ENCODE measurements at regions not wholly inside any gene's neighbourhood (a gene's known extent, or its start where the extent isn't known, plus 50 kb on each side); places are given as distances from the start of the nearest gene placed in this dataset.
"Not testable (repeated sequence)": the region's sequence is repeated elsewhere in the genome, so short reads cannot be mapped to it uniquely, and the experiment has no call there.

- no peaks in the 10 kb centered on the region for H3K36me3 Mint-ChIP-seq (ENCODE audit: low read depth)
- no peaks in the 10 kb centered on the region for H3K9me3 Mint-ChIP-seq (ENCODE audit: insufficient read depth)
- CTCF ChIA-PET, result no interaction called here
- DNase-seq, result no peak
- no peak overlapping the region for H3K27ac Mint-ChIP-seq
- H3K4me1 Mint-ChIP-seq (ENCODE audit: low read depth), result no peaks in the 10 kb centered on the region
- no peak for ATAC-seq
- POLR2A ChIA-PET, result no interaction called here
- H3K27me3 Mint-ChIP-seq (ENCODE audit: low read depth), result no peaks in the 10 kb centered on the region
- no peak overlapping the region for H3K4me3 Mint-ChIP-seq
Observed at GRCh38 chrX:44063606-44064005, 90.4 kb upstream of the NDP start.

DNA sequence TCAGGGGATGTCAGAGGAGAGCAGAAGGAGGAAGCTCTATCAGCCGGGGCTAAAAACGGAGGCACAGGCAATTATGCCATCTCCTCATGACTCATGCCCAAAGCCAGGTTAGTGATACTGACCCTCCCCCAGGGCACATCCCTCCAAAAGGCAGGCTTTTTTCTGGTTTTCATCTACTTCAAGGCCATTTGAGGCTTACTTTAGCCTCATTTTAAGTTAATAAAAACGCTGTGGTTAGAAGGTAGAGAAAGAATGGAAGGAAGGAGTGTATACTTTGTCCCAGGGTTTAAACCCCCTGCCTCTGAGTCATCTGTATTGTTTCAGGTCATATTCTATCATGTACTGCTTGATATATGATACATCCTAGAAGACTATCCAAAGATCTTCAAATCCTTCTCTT is 89.7 kb upstream of the NDP start:
- DNase-seq (no peak), ATAC-seq (no peak)
- ChIA-PET POLR2A (no interaction called here), CTCF (no interaction called here)
- no peak overlapping the region for H3K4me3 Mint-ChIP-seq
- no peaks in the 10 kb centered on the region for H3K4me1 Mint-ChIP-seq (ENCODE audit: low read depth)
- no peaks in the 10 kb centered on the region for H3K36me3 Mint-ChIP-seq (ENCODE audit: low read depth)
- H3K9me3 Mint-ChIP-seq (ENCODE audit: insufficient read depth), result no peaks in the 10 kb centered on the region
- H3K27me3 Mint-ChIP-seq (ENCODE audit: low read depth), result no peaks in the 10 kb centered on the region
- H3K27ac Mint-ChIP-seq, result no peak overlapping the region

DNA sequence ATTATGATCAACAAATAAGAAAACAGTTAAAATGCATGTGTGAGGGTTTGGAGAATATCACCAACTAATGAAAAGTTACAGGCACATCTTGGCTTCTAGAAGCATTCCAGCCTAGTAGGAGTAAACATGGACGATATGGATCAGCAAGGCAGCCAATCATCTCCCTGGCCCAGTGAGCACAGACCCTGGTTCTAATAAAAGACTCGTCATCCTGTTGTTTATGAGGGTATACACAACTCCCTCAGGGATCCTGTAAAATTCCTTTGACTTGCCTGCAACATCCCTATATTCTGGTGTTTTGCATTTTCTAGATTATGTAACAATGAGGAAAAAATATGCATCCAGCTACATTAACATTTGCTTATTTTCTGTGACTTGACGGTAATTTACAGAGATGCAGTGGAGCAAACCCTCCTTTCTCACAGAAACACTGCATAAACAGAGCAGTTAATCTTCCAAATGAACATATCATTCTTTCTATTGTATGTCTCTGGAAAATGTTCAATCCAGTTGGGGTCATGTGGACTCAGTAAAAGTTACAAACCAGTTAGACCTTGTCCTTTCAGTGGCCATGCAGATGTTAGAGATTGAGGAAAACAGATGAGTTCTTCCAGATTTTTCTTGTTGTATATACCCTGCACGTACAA is 88.9 kb upstream of the NDP start:
- ChIA-PET POLR2A (no interaction called here), CTCF (no interaction called here)
- H3K27ac Mint-ChIP-seq, result no peak overlapping the region
- H3K4me3 Mint-ChIP-seq, result no peak overlapping the region
- DNase-seq, result no peak
- no peak for ATAC-seq
- H3K9me3 Mint-ChIP-seq (ENCODE audit: insufficient read depth), result no peaks in the 10 kb centered on the region
- no peaks in the 10 kb centered on the region for H3K27me3 Mint-ChIP-seq (ENCODE audit: low read depth)
- H3K4me1 Mint-ChIP-seq (ENCODE audit: low read depth), result no peaks in the 10 kb centered on the region
- no peaks in the 10 kb centered on the region for H3K36me3 Mint-ChIP-seq (ENCODE audit: low read depth)

DNA sequence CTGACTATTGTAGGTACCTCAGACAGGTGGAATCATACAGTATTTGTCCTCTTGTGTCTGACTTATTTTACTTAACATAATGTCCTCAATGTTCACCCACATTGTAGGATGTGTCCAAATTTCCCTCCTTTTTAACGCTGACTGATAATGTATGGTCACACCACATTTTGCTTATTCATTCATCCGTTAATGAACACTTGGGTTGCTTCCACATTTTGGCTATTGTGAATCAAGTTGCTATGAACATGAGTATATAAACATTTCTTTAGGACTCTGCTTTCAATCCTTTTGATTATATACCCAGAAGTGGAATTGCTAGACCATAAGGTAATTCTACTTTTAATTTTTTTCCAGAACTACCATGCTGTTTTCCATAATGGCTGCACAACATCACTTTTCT is 87.0 kb upstream of the NDP start:
- ATAC-seq (no peak), DNase-seq (no peak)
- Mint-ChIP-seq H3K27ac (no peak overlapping the region), H3K4me1 (ENCODE audit: low read depth) (peaks cover 2% of the 10 kb centered on the region), H3K27me3 (ENCODE audit: low read depth) (no peaks in the 10 kb centered on the region), H3K4me3 (no peak overlapping the region), H3K36me3 (ENCODE audit: low read depth) (no peaks in the 10 kb centered on the region), H3K9me3 (ENCODE audit: insufficient read depth) (no peaks in the 10 kb centered on the region)
- ChIA-PET POLR2A (no interaction called here), CTCF (no interaction called here)

DNA sequence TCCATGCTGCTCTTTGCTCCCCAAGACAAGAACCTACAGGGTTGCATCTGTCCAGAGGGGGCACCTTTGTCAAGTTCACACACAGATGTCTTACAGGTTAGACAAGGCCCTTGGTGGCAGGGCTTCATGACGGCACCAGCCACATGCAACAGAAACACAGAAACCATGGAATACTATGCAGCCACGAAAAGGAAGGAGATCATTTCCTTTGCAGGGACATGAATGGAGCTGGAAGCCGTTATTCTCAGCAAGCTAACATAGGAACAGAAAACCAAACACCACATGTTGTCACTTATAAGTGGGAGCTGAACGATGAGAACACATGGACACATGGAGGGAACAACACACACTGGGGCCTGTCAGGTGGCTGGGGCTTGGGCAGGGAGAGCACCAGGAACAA is 85.1 kb upstream of the NDP start:
- Mint-ChIP-seq H3K36me3 (ENCODE audit: low read depth) (no peaks in the 10 kb centered on the region), H3K4me3 (no peak overlapping the region), H3K9me3 (ENCODE audit: insufficient read depth) (no peaks in the 10 kb centered on the region), H3K27ac (no peak overlapping the region), H3K4me1 (ENCODE audit: low read depth) (peaks cover 6% of the 10 kb centered on the region), H3K27me3 (ENCODE audit: low read depth) (no peaks in the 10 kb centered on the region)
- ChIA-PET POLR2A (no interaction called here), CTCF (no interaction called here)
- ATAC-seq (no peak), DNase-seq (no peak)

GRCh38 chrX:44055638-44056037 is 82.4 kb upstream of the NDP start:
- no peak for DNase-seq
- Mint-ChIP-seq H3K4me1 (ENCODE audit: low read depth) (peaks cover 6% of the 10 kb centered on the region), H3K9me3 (ENCODE audit: insufficient read depth) (no peaks in the 10 kb centered on the region), H3K36me3 (ENCODE audit: low read depth) (no peaks in the 10 kb centered on the region), H3K27ac (no peak overlapping the region), H3K4me3 (no peak overlapping the region), H3K27me3 (ENCODE audit: low read depth) (no peaks in the 10 kb centered on the region)
- ATAC-seq, result no peak
- CTCF ChIA-PET, result no interaction called here
- POLR2A ChIA-PET, result no interaction called here

DNA sequence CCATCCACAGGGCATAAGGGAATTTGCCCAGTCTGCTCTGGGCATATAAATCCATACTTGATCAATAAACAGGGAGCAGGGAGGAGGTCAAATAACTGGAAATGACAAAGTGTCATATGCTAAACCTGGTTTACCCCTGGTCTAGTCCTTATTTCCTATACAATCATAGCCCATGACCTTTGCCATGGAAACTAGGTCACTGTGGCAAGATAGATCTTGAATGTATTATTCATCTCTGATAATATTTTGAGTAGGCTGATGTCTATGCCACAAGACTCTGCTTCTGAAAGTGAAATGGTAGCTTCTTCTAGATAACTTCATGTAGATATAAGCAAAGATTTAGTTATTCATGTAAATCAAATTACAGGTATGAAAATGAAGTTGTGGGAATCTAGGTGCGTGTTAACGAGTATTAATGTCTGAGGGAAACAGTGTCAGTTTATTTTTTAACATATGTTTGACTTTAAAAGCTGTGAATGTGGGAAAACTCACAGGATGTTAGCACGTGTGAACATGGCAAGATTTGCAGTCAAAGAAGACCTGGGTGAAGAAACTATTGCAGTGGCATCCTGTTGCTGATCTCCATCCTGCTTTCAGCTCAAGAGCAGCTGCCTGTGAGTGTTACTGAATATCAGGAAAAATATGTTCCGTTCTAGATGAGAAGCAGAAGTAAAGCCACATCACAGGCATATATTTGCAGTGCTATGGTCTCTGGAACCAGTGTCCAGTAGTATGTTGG is 81.8 kb upstream of the NDP start:
- peaks cover 6% of the 10 kb centered on the region for H3K4me1 Mint-ChIP-seq (ENCODE audit: low read depth)
- no peaks in the 10 kb centered on the region for H3K36me3 Mint-ChIP-seq (ENCODE audit: low read depth)
- ChIA-PET CTCF (no interaction called here), POLR2A (no interaction called here)
- H3K9me3 Mint-ChIP-seq (ENCODE audit: insufficient read depth), result no peaks in the 10 kb centered on the region
- H3K27me3 Mint-ChIP-seq (ENCODE audit: low read depth), result no peaks in the 10 kb centered on the region
- H3K27ac Mint-ChIP-seq, result no peak overlapping the region
- DNase-seq, result no peak
- H3K4me3 Mint-ChIP-seq, result no peak overlapping the region
- ATAC-seq, result no peak

DNA sequence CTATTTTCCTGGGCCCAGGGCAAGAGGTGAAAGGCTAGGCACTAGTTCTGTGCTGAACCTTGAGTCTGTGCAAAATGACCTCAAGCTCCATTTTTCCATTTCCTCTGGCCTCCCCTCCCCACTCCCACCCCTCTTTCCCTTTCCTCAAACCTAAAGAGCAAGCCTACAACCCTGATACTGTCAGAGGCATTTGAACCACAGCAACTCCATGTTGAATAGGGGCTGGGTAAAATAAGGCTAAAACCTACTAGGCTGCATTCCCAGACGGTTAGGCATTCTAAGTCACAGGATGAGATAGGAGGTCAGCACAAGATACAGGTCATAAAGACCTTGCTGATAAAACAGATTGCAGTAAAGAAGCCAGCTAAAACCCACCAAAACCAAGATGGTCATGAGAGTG is 71.9 kb upstream of the NDP start:
- CTCF ChIA-PET; H3K36me3 Mint-ChIP-seq (ENCODE audit: low read depth); ATAC-seq; H3K27ac Mint-ChIP-seq; H3K27me3 Mint-ChIP-seq (ENCODE audit: low read depth); DNase-seq; POLR2A ChIA-PET; H3K9me3 Mint-ChIP-seq (ENCODE audit: insufficient read depth); H3K4me1 Mint-ChIP-seq (ENCODE audit: low read depth); H3K4me3 Mint-ChIP-seq: not testable (repeated sequence)

DNA sequence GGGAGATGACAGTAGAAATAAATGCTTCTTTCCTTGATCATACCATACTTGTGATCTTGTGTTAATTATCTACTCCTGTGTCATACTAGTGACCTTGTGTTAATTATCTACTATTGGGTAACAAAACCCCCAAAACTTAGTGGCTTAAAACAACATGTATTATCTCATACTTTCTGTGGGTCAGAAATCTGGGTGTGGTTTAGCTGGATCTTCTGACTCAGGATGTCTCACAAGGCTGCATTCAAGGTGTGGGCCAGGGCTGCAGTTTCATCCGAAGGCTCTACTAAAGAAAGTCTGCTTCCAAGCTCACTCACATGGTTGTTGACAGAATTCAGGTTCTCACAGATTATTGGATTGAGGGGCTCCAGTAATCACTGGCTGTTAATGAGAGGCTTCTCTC is 70.3 kb upstream of the NDP start:
- no peak overlapping the region for H3K27ac Mint-ChIP-seq
- H3K9me3 Mint-ChIP-seq (ENCODE audit: insufficient read depth), result no peaks in the 10 kb centered on the region
- CTCF ChIA-PET, result no interaction called here
- H3K27me3 Mint-ChIP-seq (ENCODE audit: low read depth), result no peaks in the 10 kb centered on the region
- POLR2A ChIA-PET, result no interaction called here
- DNase-seq, result no peak
- H3K4me3 Mint-ChIP-seq, result no peak overlapping the region
- no peak for ATAC-seq
- H3K36me3 Mint-ChIP-seq (ENCODE audit: low read depth), result no peaks in the 10 kb centered on the region
- no peaks in the 10 kb centered on the region for H3K4me1 Mint-ChIP-seq (ENCODE audit: low read depth)

- Mint-ChIP-seq H3K27me3 (ENCODE audit: low read depth) (no peaks in the 10 kb centered on the region), H3K36me3 (ENCODE audit: low read depth) (no peaks in the 10 kb centered on the region), H3K4me3 (no peak overlapping the region), H3K27ac (no peak overlapping the region), H3K4me1 (ENCODE audit: low read depth) (no peaks in the 10 kb centered on the region), H3K9me3 (ENCODE audit: insufficient read depth) (no peaks in the 10 kb centered on the region)
- POLR2A ChIA-PET, result no interaction called here
- ATAC-seq, result no peak
- CTCF ChIA-PET, result no interaction called here
- no peak for DNase-seq
Observed at GRCh38 chrX:44042751-44043150, 69.6 kb upstream of the NDP start.

- no peaks in the 10 kb centered on the region for H3K36me3 Mint-ChIP-seq (ENCODE audit: low read depth)
- no peaks in the 10 kb centered on the region for H3K4me1 Mint-ChIP-seq (ENCODE audit: low read depth)
- CTCF ChIA-PET, result no interaction called here
- H3K27me3 Mint-ChIP-seq (ENCODE audit: low read depth), result no peaks in the 10 kb centered on the region
- POLR2A ChIA-PET, result interaction anchor here (0.6 kb wide), 1 partner anchor 830 kb away, joined by 3 read pairs; no protein-coding TSS in a partner anchor
- no peak for ATAC-seq
- no peak overlapping the region for H3K27ac Mint-ChIP-seq
- H3K9me3 Mint-ChIP-seq (ENCODE audit: insufficient read depth), result no peaks in the 10 kb centered on the region
- no peak for DNase-seq
- no peak overlapping the region for H3K4me3 Mint-ChIP-seq
Observed at GRCh38 chrX:44042116-44042515, 68.9 kb upstream of the NDP start.

DNA sequence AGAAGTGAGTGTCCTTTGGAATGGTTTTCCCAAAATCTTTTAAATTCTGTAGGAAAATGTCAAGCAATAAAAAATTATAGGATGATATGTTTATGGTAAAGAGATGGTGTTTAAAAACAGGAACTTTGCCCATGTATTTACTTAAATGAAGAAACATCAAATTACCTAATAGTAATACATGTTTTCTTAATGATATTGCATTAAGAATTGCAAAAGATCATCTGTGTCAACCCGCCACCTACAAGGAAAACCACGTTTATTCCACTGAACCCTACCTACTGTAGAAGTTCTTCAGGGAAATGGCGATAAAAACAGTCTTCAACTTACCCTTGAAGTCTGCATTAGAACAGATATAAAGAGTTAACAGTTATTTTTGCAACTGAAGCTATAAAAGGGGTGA is 67.2 kb upstream of the NDP start:
- no peaks in the 10 kb centered on the region for H3K9me3 Mint-ChIP-seq (ENCODE audit: insufficient read depth)
- no peak overlapping the region for H3K27ac Mint-ChIP-seq
- no peak for DNase-seq
- H3K4me1 Mint-ChIP-seq (ENCODE audit: low read depth), result no peaks in the 10 kb centered on the region
- ChIA-PET POLR2A (no interaction called here), CTCF (no interaction called here)
- H3K27me3 Mint-ChIP-seq (ENCODE audit: low read depth), result no peaks in the 10 kb centered on the region
- ATAC-seq, result no peak
- no peaks in the 10 kb centered on the region for H3K36me3 Mint-ChIP-seq (ENCODE audit: low read depth)
- no peak overlapping the region for H3K4me3 Mint-ChIP-seq

DNA sequence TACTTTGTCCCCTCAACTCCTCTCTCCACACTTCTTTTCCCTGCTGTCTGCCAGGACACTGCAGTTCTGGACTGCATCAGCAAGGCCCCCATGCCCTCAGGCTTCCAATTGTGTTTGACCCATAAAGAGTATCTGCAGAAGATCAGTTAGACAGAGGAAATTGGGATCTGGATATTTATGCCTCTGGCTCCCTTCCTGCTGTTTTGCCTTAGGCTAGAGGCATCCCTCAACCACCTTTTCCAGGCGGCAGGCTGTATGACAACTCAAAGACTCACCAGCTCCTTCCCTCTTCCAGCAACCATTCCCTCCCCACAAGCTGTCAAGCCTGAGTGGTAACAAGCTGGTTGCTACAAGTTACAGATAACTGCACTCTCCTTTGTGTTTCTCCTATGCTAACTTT is 66.4 kb upstream of the NDP start:
- Mint-ChIP-seq H3K27ac (no peak overlapping the region), H3K36me3 (ENCODE audit: low read depth) (no peaks in the 10 kb centered on the region), H3K27me3 (ENCODE audit: low read depth) (no peaks in the 10 kb centered on the region), H3K4me1 (ENCODE audit: low read depth) (no peaks in the 10 kb centered on the region), H3K9me3 (ENCODE audit: insufficient read depth) (no peaks in the 10 kb centered on the region), H3K4me3 (no peak overlapping the region)
- DNase-seq (no peak), ATAC-seq (no peak)
- ChIA-PET CTCF (no interaction called here), POLR2A (no interaction called here)
